ENCODE measurements at regions not wholly inside any gene's neighbourhood (a gene's known extent, or its start where the extent isn't known, plus 50 kb on each side); places are given as distances from the start of the nearest gene placed in this dataset.

DNA sequence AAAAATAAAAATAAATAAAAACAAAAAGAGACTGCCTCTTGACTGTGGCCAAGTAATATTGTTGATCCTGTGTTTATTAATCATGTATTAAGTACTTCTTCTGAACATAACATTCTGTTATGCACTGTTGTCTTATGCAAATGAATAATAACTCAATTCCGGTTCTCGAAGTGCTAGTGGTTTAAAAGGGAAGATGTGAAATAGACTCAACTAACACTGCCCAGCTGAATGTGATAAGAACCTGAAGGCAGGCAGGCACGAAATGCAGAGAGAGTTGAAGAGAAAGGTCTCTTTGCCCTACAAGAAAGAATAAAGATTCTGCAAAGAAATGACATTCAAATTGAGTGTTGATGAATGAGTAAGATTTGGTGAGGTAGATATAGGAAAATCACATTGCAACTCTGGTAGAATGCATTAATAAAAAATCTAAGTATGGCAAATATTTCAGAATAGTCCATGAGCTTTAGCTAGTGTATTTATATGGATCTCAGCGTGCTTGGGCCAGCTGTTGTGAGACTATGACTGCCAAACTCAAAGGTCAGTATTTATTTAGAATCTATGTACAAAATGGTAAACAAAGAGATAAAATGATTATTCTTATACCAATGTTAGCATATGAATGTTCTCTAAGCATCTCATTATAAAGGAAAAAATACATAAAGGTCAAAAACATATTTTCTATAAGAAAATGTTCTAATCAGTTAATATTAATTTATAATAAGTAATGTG, 352.3 kb upstream of the CDH7 start (continued):
- TF ChIP-seq, protein P1, sequence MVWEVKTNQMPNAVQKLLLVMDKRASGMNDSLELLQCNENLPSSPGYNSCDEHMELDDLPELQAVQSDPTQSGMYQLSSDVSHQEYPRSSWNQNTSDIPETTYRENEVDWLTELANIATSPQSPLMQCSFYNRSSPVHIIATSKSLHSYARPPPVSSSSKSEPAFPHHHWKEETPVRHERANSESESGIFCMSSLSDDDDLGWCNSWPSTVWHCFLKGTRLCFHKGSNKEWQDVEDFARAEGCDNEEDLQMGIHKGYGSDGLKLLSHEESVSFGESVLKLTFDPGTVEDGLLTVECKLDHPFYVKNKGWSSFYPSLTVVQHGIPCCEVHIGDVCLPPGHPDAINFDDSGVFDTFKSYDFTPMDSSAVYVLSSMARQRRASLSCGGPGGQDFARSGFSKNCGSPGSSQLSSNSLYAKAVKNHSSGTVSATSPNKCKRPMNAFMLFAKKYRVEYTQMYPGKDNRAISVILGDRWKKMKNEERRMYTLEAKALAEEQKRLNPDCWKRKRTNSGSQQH (CRISPR knock-in tag; IDR thresholded peaks at IDR 0.05): no peak
- TF ChIP-seq TCF7L2 (IDR thresholded peaks at IDR 0.05; ENCODE audit: low read depth, low read length) (no peak), ARID2 (IDR thresholded peaks at IDR 0.05) (no peak), HNRNPUL1 (IDR thresholded peaks at IDR 0.05; ENCODE audit: low read length) (no peak), CREB1 (IDR thresholded peaks at IDR 0.05) (no peak), CREB1 (CRISPR knock-in tag; IDR thresholded peaks at IDR 0.05) (no peak), ZKSCAN1 (IDR thresholded peaks at IDR 0.05; ENCODE audit: low read depth, low read length) (no peak)
- TF ChIP-seq, protein P2, sequence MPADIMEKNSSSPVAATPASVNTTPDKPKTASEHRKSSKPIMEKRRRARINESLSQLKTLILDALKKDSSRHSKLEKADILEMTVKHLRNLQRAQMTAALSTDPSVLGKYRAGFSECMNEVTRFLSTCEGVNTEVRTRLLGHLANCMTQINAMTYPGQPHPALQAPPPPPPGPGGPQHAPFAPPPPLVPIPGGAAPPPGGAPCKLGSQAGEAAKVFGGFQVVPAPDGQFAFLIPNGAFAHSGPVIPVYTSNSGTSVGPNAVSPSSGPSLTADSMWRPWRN (IDR thresholded peaks at IDR 0.05; ENCODE audit: low read depth): no peak

DNA sequence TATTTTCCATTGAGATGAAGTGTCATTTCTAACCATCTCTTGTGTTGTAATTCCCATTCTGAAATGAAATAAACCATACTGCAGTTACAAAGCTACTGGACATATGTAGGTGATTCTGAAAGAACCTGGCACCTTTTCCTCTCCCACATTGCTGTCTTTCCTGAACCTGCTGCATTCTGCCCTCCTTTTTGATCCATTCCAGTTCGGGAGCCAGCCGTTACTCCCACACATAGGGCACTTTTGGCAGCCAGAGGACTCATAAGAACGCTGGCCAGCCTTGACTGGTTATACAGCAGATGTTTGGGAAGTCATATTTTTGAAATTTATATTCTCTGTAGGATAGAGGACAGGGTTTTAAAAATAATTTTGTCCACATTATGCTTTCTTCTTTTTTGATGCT, 369.8 kb upstream of the CDH7 start:
- Histone ChIP-seq H3K4me1 (replicated peaks in 1 of 2; ENCODE audit: control insufficient read depth in 2 of 2, insufficient read depth in 2 of 2, low read length in 2 of 2) (no peaks in the 10 kb centered on the region), H3K27me3 (ENCODE audit: control insufficient read depth in 2 of 2, insufficient read depth in 2 of 2, low read length in 2 of 2) (no peaks in the 10 kb centered on the region), H2AFZ (ENCODE audit: low read depth, low read length) (no peak overlapping the region), H4K20me1 (replicated peaks; ENCODE audit: control insufficient read depth, insufficient read depth, low read length) (no peaks in the 10 kb centered on the region), H3K4me3 (no peak overlapping the region), H3K9me3 (replicated peaks; ENCODE audit: control insufficient read depth, insufficient read depth, low read depth, low read length) (no peaks in the 10 kb centered on the region), H3K36me3 (ENCODE audit: control insufficient read depth, insufficient read depth, low read length) (no peaks in the 10 kb centered on the region), H3K79me2 (ENCODE audit: control insufficient read depth, insufficient read depth, low read length) (no peaks in the 10 kb centered on the region), H3K4me2 (ENCODE audit: insufficient read depth, low read length) (no peak overlapping the region), H3K9ac (ENCODE audit: insufficient read depth in 1 of 2, low read depth in 2 of 2, low read length in 2 of 2) (no peak overlapping the region), H3K27ac (ENCODE audit: extremely low read depth, low read depth, low read length) (no peak overlapping the region), H3K9me1 (ENCODE audit: control insufficient read depth, insufficient read depth, low read length) (no peaks in the 10 kb centered on the region)
- DNase-seq (ENCODE audit: extremely low read depth in 1 of 4, low spot score in 3 of 4) (no peak), ATAC-seq (no peak), FAIRE-seq (no peak)
- intact Hi-C loops (cut with micrococcal nuclease): no loop called here
- BruUV-seq (replicated peaks): no TSS peak
- CTCF ChIA-PET (ENCODE audit: low intra/inter-chr PET ratio): no interaction called here
- in situ Hi-C loops (cut with MboI): no loop called here
- 0% methylated on average over 1 of the region's 3 CpGs for whole genome bisulfite sequencing (ENCODE audit: insufficient coverage, low coverage, missing lambda C conversion rate)
- POLR2A ChIA-PET: no interaction called here
- TF ChIP-seq BMI1 (IDR thresholded peaks at IDR 0.05; ENCODE audit: low read length): no peak
- no peak for TF ChIP-seq KAT2B (IDR thresholded peaks at IDR 0.05; ENCODE audit: low read depth, low read length)
- no peak for TF ChIP-seq SP2 (IDR thresholded peaks at IDR 0.05; ENCODE audit: extremely low read depth, low read depth, low read length, poor library complexity, severe bottlenecking)
- TF ChIP-seq, protein P3, sequence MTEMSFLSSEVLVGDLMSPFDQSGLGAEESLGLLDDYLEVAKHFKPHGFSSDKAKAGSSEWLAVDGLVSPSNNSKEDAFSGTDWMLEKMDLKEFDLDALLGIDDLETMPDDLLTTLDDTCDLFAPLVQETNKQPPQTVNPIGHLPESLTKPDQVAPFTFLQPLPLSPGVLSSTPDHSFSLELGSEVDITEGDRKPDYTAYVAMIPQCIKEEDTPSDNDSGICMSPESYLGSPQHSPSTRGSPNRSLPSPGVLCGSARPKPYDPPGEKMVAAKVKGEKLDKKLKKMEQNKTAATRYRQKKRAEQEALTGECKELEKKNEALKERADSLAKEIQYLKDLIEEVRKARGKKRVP (CRISPR knock-in tag; IDR thresholded peaks at IDR 0.05): no peak
- no peak for TF ChIP-seq NFYB (IDR thresholded peaks at IDR 0.05; ENCODE audit: extremely low read depth, insufficient read length)
- TF ChIP-seq HNRNPL (IDR thresholded peaks at IDR 0.05; ENCODE audit: low read depth, low read length): no peak
- TF ChIP-seq, protein P4, sequence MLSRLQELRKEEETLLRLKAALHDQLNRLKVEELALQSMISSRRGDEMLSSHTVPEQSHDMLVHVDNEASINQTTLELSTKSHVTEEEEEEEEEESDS (CRISPR knock-in tag; IDR thresholded peaks at IDR 0.05): no peak
- TF ChIP-seq ZNF174 (CRISPR knock-in tag; IDR thresholded peaks at IDR 0.05): no peak
- TF ChIP-seq HDAC1 (IDR thresholded peaks at IDR 0.05): no peak
- no peak for TF ChIP-seq RFX7 (CRISPR knock-in tag; IDR thresholded peaks at IDR 0.05)
- TF ChIP-seq, protein P5, sequence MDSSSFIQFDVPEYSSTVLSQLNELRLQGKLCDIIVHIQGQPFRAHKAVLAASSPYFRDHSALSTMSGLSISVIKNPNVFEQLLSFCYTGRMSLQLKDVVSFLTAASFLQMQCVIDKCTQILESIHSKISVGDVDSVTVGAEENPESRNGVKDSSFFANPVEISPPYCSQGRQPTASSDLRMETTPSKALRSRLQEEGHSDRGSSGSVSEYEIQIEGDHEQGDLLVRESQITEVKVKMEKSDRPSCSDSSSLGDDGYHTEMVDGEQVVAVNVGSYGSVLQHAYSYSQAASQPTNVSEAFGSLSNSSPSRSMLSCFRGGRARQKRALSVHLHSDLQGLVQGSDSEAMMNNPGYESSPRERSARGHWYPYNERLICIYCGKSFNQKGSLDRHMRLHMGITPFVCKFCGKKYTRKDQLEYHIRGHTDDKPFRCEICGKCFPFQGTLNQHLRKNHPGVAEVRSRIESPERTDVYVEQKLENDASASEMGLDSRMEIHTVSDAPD (CRISPR knock-in tag; IDR thresholded peaks at IDR 0.05): no peak

Measured in K562 (cell line).